ENCODE measurements at regions not wholly inside any gene's neighbourhood (a gene's known extent, or its start where the extent isn't known, plus 50 kb on each side); places are given as distances from the start of the nearest gene placed in this dataset.

DNA sequence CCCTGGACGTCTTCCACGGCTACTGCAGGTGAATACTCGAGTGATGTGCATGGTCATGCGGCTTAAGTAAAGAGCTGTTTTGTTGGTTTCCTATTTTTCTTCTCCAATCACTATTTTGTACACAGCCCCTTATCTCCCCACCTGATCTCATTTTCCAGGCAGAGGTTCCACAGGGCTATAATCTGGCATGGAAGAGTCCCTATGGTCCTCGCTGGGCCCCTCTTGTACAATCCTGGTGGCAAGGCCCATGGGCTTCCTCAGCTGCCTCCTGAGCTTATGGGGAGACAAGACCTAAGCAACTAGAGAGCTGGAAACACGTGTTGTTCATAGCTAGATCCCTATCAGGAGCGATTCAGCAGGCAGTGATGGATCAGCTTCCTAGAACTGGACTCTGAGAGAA lies 181.3 kb upstream of the ADO start:
- Histone ChIP-seq H3K79me1 (ENCODE audit: insufficient read depth, low read depth, low read length, poor library complexity, severe bottlenecking) (no peaks in the 10 kb centered on the region), H4K91ac (ENCODE audit: insufficient read length, low read depth, low read length) (no peak overlapping the region), H3K56ac (ENCODE audit: insufficient read length, low read depth, low read length) (no peak overlapping the region), H2BK5ac (ENCODE audit: insufficient read length, low read length) (no peak overlapping the region), H2BK15ac (ENCODE audit: low read depth, low read length) (no peak overlapping the region), H3K14ac (ENCODE audit: insufficient read depth, low read length) (no peak overlapping the region), H3K9ac (ENCODE audit: extremely low read depth, insufficient read length, low read length) (no peak overlapping the region), H3K4me1 (ENCODE audit: insufficient read depth, low read length) (peaks cover 6% of the 10 kb centered on the region; the same call in 1 of the 2 replicates), H3K9me3 (ENCODE audit: control insufficient read depth, low read depth, low read length) (no peaks in the 10 kb centered on the region), H3K27ac (ENCODE audit: insufficient read length, low read depth, low read length) (no peak overlapping the region), H3K18ac (ENCODE audit: insufficient read length, low read depth, low read length) (no peak overlapping the region), H3K4ac (ENCODE audit: low read depth, low read length) (no peak overlapping the region), H2BK120ac (ENCODE audit: low read depth, low read length, poor library complexity, severe bottlenecking) (no peak overlapping the region), H4K20me1 (ENCODE audit: control insufficient read depth, insufficient read depth, insufficient read length) (no peaks in the 10 kb centered on the region), H4K5ac (ENCODE audit: insufficient read length, low read depth, low read length) (no peak overlapping the region), H2BK20ac (ENCODE audit: low read depth, low read length, poor library complexity, severe bottlenecking) (no peak overlapping the region), H3K23me2 (ENCODE audit: insufficient read length, low read depth, low read length, poor library complexity, severe bottlenecking) (no peaks in the 10 kb centered on the region), H3K79me2 (ENCODE audit: insufficient read depth, low read length) (no peaks in the 10 kb centered on the region), H2AFZ (ENCODE audit: low read length) (no peak overlapping the region), H3K4me2 (ENCODE audit: insufficient read depth, insufficient read length, low read length) (no peak overlapping the region), H4K8ac (replicated peaks; ENCODE audit: insufficient read length, low read depth, low read length) (no peak overlapping the region), H2BK12ac (ENCODE audit: insufficient read length, low read depth, low read length) (no peak overlapping the region), H2AK5ac (ENCODE audit: insufficient read length, low read length) (no peak overlapping the region), H3K27me3 (ENCODE audit: insufficient read depth, low read length) (no peaks in the 10 kb centered on the region), H3T11ph (ENCODE audit: low read length) (no peak overlapping the region), H3K23ac (ENCODE audit: insufficient read length, low read depth, low read length) (no peak overlapping the region)
- H3K36me3 Mint-ChIP-seq (ENCODE audit: insufficient read depth in 1 of 3, low read depth in 3 of 3): no peaks in the 10 kb centered on the region; a peak in 1 of 7 replicates
- DNase-seq: no peak
- no peaks in the 10 kb centered on the region for H3K27me3 Mint-ChIP-seq (ENCODE audit: low read depth)
- no peak overlapping the region for H3K4me3 Mint-ChIP-seq
- WGBS (ENCODE audit: extremely low coverage, insufficient read length, low lambda C conversion rate): no CpG with 5 or more reads among the region's 7 CpGs
- no peaks in the 10 kb centered on the region for H3K9me3 Mint-ChIP-seq
- peaks cover 40 to 50% of the 10 kb centered on the region in 2 experiments for H3K4me1 Mint-ChIP-seq
- no peak overlapping the region for H3K27ac Mint-ChIP-seq
- TF ChIP-seq, protein P1, sequence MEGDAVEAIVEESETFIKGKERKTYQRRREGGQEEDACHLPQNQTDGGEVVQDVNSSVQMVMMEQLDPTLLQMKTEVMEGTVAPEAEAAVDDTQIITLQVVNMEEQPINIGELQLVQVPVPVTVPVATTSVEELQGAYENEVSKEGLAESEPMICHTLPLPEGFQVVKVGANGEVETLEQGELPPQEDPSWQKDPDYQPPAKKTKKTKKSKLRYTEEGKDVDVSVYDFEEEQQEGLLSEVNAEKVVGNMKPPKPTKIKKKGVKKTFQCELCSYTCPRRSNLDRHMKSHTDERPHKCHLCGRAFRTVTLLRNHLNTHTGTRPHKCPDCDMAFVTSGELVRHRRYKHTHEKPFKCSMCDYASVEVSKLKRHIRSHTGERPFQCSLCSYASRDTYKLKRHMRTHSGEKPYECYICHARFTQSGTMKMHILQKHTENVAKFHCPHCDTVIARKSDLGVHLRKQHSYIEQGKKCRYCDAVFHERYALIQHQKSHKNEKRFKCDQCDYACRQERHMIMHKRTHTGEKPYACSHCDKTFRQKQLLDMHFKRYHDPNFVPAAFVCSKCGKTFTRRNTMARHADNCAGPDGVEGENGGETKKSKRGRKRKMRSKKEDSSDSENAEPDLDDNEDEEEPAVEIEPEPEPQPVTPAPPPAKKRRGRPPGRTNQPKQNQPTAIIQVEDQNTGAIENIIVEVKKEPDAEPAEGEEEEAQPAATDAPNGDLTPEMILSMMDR (conservative IDR thresholded peaks at IDR 0.05): no peak

Measured in H9 (cell line).